IMR-90 (cell line): ENCODE measurements at regions not wholly inside any gene's neighbourhood (a gene's known extent, or its start where the extent isn't known, plus 50 kb on each side); places are given as distances from the start of the nearest gene placed in this dataset.

Source experiments
- ATAC-seq: fragments of 200-7000 bp; cut with Tn5 transposase; 2 replicates; pipeline ENCODE4 v1.9.1; 2020; ENCODE audit warnings: low read depth, mild to moderate bottlenecking, moderate library complexity
- BruUV-seq: library from RNA; stranded (reverse); fragments of 400-500 nt; replicated peaks from 2 replicates; lab custom pipeline; 2021; lab: Mats Ljungman, UMichigan
- CTCF ChIA-PET: fragments of 300-600 bp; formaldehyde crosslinking; extraction: SDS; loops from one replicate; lab custom pipeline; 2021; ENCODE audit warnings: antibody characterized with exemption; lab: Yijun Ruan, JAX
- POLR2A ChIA-PET: fragments of 300-600 bp; sonication (Branson Sonifier 250); formaldehyde crosslinking; loops from one replicate; lab custom pipeline; 2022; ENCODE audit warnings: antibody characterized with exemption; ENCODE audit not compliant: unreplicated experiment; lab: Charles Lee
- DNase-seq: peaks from one replicate; pipeline ENCODE4 v3.0.0; 2013
- H2AFZ ChIP-seq: replicated peaks from 2 replicates; pipeline ENCODE3; 2013; ENCODE audit warnings: low read length, mild to moderate bottlenecking; ENCODE audit not compliant: poor library complexity
- H2AK5ac ChIP-seq: 2 replicates; pipeline ENCODE4 v1.6.1; 2013; ENCODE audit warnings: low read depth, low read length, inconsistent platforms
- H2AK9ac ChIP-seq: replicated peaks from 2 replicates; pipeline ENCODE3; 2013; ENCODE audit warnings: mild to moderate bottlenecking, low read depth, low read length, moderate library complexity; ENCODE audit not compliant: poor library complexity
- H2BK120ac ChIP-seq: 2 replicates; pipeline ENCODE4 v1.6.1; 2013; ENCODE audit warnings: low read depth, low read length, inconsistent platforms
- H2BK15ac ChIP-seq: 3 replicates; pipeline ENCODE4 v1.6.1; 2013; ENCODE audit warnings: low read depth, low read length, inconsistent platforms
- H2BK20ac ChIP-seq: 2 replicates; pipeline ENCODE4 v1.6.1; 2013; ENCODE audit warnings: low read depth, mild to moderate bottlenecking, inconsistent platforms, low read length, moderate library complexity
- H2BK5ac ChIP-seq: 2 replicates; pipeline ENCODE4 v1.6.1; 2013; ENCODE audit warnings: mild to moderate bottlenecking, low read depth, low read length, inconsistent platforms; ENCODE audit not compliant: poor library complexity, severe bottlenecking
- H3K14ac ChIP-seq: replicated peaks from 2 replicates; pipeline ENCODE4 v1.6.1; 2013; ENCODE audit warnings: low read depth, low read length, inconsistent platforms
- H3K18ac ChIP-seq: 2 replicates; pipeline ENCODE4 v1.6.1; 2013; ENCODE audit warnings: low read depth, low read length, control low read depth
- H3K23ac ChIP-seq: 2 replicates; pipeline ENCODE4 v1.6.1; 2013; ENCODE audit warnings: low read depth, low read length, inconsistent platforms
- H3K27ac ChIP-seq: 2 replicates; pipeline ENCODE4 v1.5.1; 2013; ENCODE audit warnings: mild to moderate bottlenecking, control low read depth, low read length; ENCODE audit not compliant: insufficient read depth
- H3K27me3 ChIP-seq: 2 replicates; pipeline ENCODE4 v1.6.1; 2013; ENCODE audit warnings: low read length; ENCODE audit not compliant: control insufficient read depth, insufficient read depth
- H3K36me3 ChIP-seq: 2 replicates; pipeline ENCODE4 v1.6.1; 2013; ENCODE audit warnings: low read length, mixed read lengths; ENCODE audit not compliant: control insufficient read depth, insufficient read depth
- H3K4ac ChIP-seq: 2 replicates; pipeline ENCODE4 v1.6.1; 2013; ENCODE audit warnings: low read depth, low read length, inconsistent platforms
- H3K4me1 ChIP-seq: 2 replicates; pipeline ENCODE4 v1.6.1; 2013; ENCODE audit warnings: low read length, mixed read lengths; ENCODE audit not compliant: control insufficient read depth, insufficient read depth
- H3K4me2 ChIP-seq: 2 replicates; pipeline ENCODE4 v1.6.1; 2013; ENCODE audit warnings: low read depth, mild to moderate bottlenecking, control low read depth, low read length, moderate library complexity
- H3K4me3 ChIP-seq: 2 replicates; pipeline ENCODE4 v1.5.1; 2013; ENCODE audit warnings: low read depth, mild to moderate bottlenecking, control low read depth, low read length, moderate library complexity; ENCODE audit not compliant: insufficient read depth
- H3K56ac ChIP-seq: 2 replicates; pipeline ENCODE4 v1.6.1; 2013; ENCODE audit warnings: low read length, inconsistent platforms; ENCODE audit not compliant: insufficient read depth; ENCODE audit errors: extremely low read depth
- H3K79me1 ChIP-seq, 2 experiments: 2 replicates each; pipeline ENCODE4 v1.6.1; 2013; ENCODE audit warnings: low read length in 2 of 2, inconsistent platforms in 1 of 2, low read depth in 1 of 2
- H3K9ac ChIP-seq: 2 replicates; pipeline ENCODE4 v1.6.1; 2013; ENCODE audit warnings: low read depth, low read length, control low read depth
- H3K9me1 ChIP-seq: 2 replicates; pipeline ENCODE4 v1.6.1; 2013; ENCODE audit warnings: low read length, inconsistent platforms; ENCODE audit not compliant: insufficient read depth
- H3K9me3 ChIP-seq: 2 replicates; pipeline ENCODE4 v1.6.1; 2013; ENCODE audit warnings: low read length; ENCODE audit not compliant: control insufficient read depth, insufficient read depth
- H4K20me1 ChIP-seq: 2 replicates; pipeline ENCODE4 v1.6.1; 2013; ENCODE audit warnings: low read length, inconsistent platforms; ENCODE audit not compliant: insufficient read depth
- H4K5ac ChIP-seq: 2 replicates; pipeline ENCODE4 v1.6.1; 2013; ENCODE audit warnings: mild to moderate bottlenecking, low read depth, low read length, control low read depth
- H4K8ac ChIP-seq, 2 experiments: 2 replicates each; pipeline ENCODE4 v1.6.1; 2013; ENCODE audit warnings: low read depth in 2 of 2, low read length in 2 of 2, control low read depth in 1 of 2, inconsistent platforms in 1 of 2
- H4K91ac ChIP-seq: 2 replicates; pipeline ENCODE4 v1.6.1; 2013; ENCODE audit warnings: low read depth, low read length, inconsistent platforms; ENCODE audit not compliant: insufficient read depth
- BHLHE40 ChIP-seq: fragments of 150-350 bp; IDR thresholded peaks from 2 replicates; pipeline ENCODE4 v1.6.1; 2016; ENCODE audit warnings: mild to moderate bottlenecking, low read depth, low read length
- CEBPB ChIP-seq: IDR thresholded peaks from 2 replicates; pipeline ENCODE4 v1.6.1; 2012; ENCODE audit warnings: low read depth, low read length, improper control_type of control experiment
- MXI1 ChIP-seq: IDR thresholded peaks from 2 replicates; pipeline ENCODE4 v1.6.1; 2012; ENCODE audit warnings: low read depth, mild to moderate bottlenecking, low read length, moderate library complexity, borderline replicate concordance
- RFX5 ChIP-seq: IDR thresholded peaks from 2 replicates; pipeline ENCODE4 v1.8.0; 2012; ENCODE audit warnings: low read depth, mild to moderate bottlenecking, low read length, moderate library complexity
- WGBS, 2 experiments: methylation state at CpG; one replicate each; pipeline versions ENCODE4 v1.1.5 to v1.1.7; 2013; ENCODE audit warnings: missing lambda C conversion rate in 2 of 2; ENCODE audit not compliant: insufficient read length in 1 of 2; ENCODE audit errors: extremely low coverage in 2 of 2; 5-methylcytosine and 5-hydroxymethylcytosine counted together
- dilution Hi-C: fragments of 300-500 bp; cut with HindIII; formaldehyde crosslinking; loops from one replicate; pipeline ENCODE4 v1.14.3; 2018; ENCODE audit warnings: low sequenced_read_pairs; ENCODE audit not compliant: unreplicated experiment
- in situ Hi-C: fragments of 300-500 bp; cut with MboI; formaldehyde crosslinking; loops from 3 replicates; pipeline ENCODE4 v1.14.3; 2019; ENCODE audit warnings: low sequenced_read_pairs, inconsistent platforms, mixed read lengths
- intact Hi-C: fragments of 100-400 bp; cut with micrococcal nuclease; formaldehyde crosslinking; loops from 2 replicates; pipeline ENCODE4 v1.10.0; 2022

- H4K20me1 ChIP-seq: no peaks in the 10 kb centered on the region
- H2BK120ac ChIP-seq: peak overlapping the region; percentile 19; the same call in 1 of the 2 replicates
- WGBS, 2 experiments: 60% methylated on average over 1 of the region's 4 CpGs; no CpG with 5 or more reads in 1 of the 2 experiments
- H2BK20ac ChIP-seq: no peak overlapping the region; the same call in 1 of the 2 replicates
- H2BK15ac ChIP-seq: no peak overlapping the region
- no peak overlapping the region for H2AK9ac ChIP-seq
- H3K56ac ChIP-seq: peak overlapping the region; percentile 3; the same call in 1 of the 2 replicates
- no peak overlapping the region for H3K27ac ChIP-seq
- peaks cover 3% of the 10 kb centered on the region; the same call in 1 of the 2 replicates for H3K4me1 ChIP-seq
- H2BK5ac ChIP-seq: no peak overlapping the region
- H3K4me2 ChIP-seq: no peak overlapping the region
- no peak overlapping the region for H2AK5ac ChIP-seq
- H3K36me3 ChIP-seq: no peaks in the 10 kb centered on the region
- ChIA-PET CTCF (no interaction called here), POLR2A (no interaction called here)
- no TSS peak for BruUV-seq
- no peak overlapping the region for H3K9ac ChIP-seq
- no peak for DNase-seq
- dilution Hi-C loops (no loop called here), in situ Hi-C loops (no loop called here), intact Hi-C loops (loop anchor here (10.0 kb wide), 1 partner anchor 370 kb away; the partner anchor contains the start of gene NRP1)
- H4K5ac ChIP-seq: peak overlapping the region; percentile 53
- H3K4ac ChIP-seq: peak overlapping the region; percentile 15; the same call in 1 of the 2 replicates
- no peak overlapping the region for H4K91ac ChIP-seq
- no peak overlapping the region; the same call in 1 of the 2 replicates for H3K14ac ChIP-seq
- no peaks in the 10 kb centered on the region; the same call in none of the 2 replicates for H3K9me1 ChIP-seq
- TF ChIP-seq CEBPB (no peak), BHLHE40 (no peak), RFX5 (no peak), MXI1 (no peak)
- peak overlapping the region in 1 of 2 experiments; percentile 57; a peak in 1 of 4 replicates for H4K8ac ChIP-seq
- peak; percentile 40; the same call in 1 of the 2 replicates for ATAC-seq
- no peaks in the 10 kb centered on the region for H3K9me3 ChIP-seq
- peak overlapping the region; percentile 0; the same call in 1 of the 2 replicates for H3K23ac ChIP-seq
- peak overlapping the region; percentile 16 for H2AFZ ChIP-seq
- no peaks in the 10 kb centered on the region for H3K79me1 ChIP-seq
- no peak overlapping the region for H3K4me3 ChIP-seq
- peak overlapping the region; percentile 81; the same call in 1 of the 2 replicates for H3K18ac ChIP-seq
- peaks cover 1% of the 10 kb centered on the region; the same call in 1 of the 2 replicates for H3K27me3 ChIP-seq
Measured at GRCh38 chr10:33704214-33704830, 369.9 kb upstream of the NRP1 start.
